MM.1S (cell line): ENCODE measurements at regions not wholly inside any gene's neighbourhood (a gene's known extent, or its start where the extent isn't known, plus 50 kb on each side); places are given as distances from the start of the nearest gene placed in this dataset.

Source experiments
- DNase-seq: peaks from one replicate; pipeline ENCODE4 v3.0.0-alpha.2; 2015
- H2AFZ ChIP-seq: fragments of 300-600 bp; sonication (generic); 2 replicates; pipeline ENCODE4 v1.6.0; 2016; ENCODE audit warnings: antibody characterized with exemption, low read length
- H3F3A ChIP-seq: fragments of 300-600 bp; sonication (generic); 2 replicates; pipeline ENCODE4 v1.6.1; 2016; ENCODE audit warnings: mild to moderate bottlenecking, antibody characterized with exemption, low read length, moderate library complexity, mixed read lengths; ENCODE audit not compliant: insufficient read depth
- H3K27ac ChIP-seq: fragments of 300-600 bp; sonication (generic); 2 replicates; pipeline ENCODE4 v1.5.1; 2016; ENCODE audit warnings: mild to moderate bottlenecking, low read length
- H3K27me3 ChIP-seq: fragments of 300-600 bp; sonication (generic); replicated peaks from 2 replicates; pipeline ENCODE4 v1.6.0; 2016; ENCODE audit warnings: low read length; ENCODE audit not compliant: insufficient read depth
- H3K36me3 ChIP-seq: fragments of 300-600 bp; sonication (generic); replicated peaks from 2 replicates; pipeline ENCODE4 v1.6.1; 2016; ENCODE audit warnings: mild to moderate bottlenecking, low read length, mixed read lengths; ENCODE audit not compliant: insufficient read depth
- H3K4me1 ChIP-seq: fragments of 300-600 bp; sonication (generic); 2 replicates; pipeline ENCODE4 v1.6.1; 2016; ENCODE audit warnings: low read length, mixed read lengths
- H3K4me2 ChIP-seq: fragments of 300-600 bp; sonication (generic); 2 replicates; pipeline ENCODE4 v1.6.0; 2016; ENCODE audit warnings: low read depth, low read length
- H3K4me3 ChIP-seq: fragments of 300-600 bp; sonication (generic); 2 replicates; pipeline ENCODE4 v1.5.1; 2016; ENCODE audit warnings: low read length, mixed read lengths
- H3K79me2 ChIP-seq: fragments of 300-600 bp; sonication (generic); 2 replicates; pipeline ENCODE4 v1.6.1; 2016; ENCODE audit warnings: mixed run types, low read length, mixed read lengths
- H3K9ac ChIP-seq: fragments of 300-600 bp; sonication (generic); 2 replicates; pipeline ENCODE4 v1.6.1; 2016; ENCODE audit warnings: low read length, mixed read lengths
- H3K9me2 ChIP-seq: fragments of 300-600 bp; sonication (generic); replicated peaks from 2 replicates; pipeline ENCODE4 v1.6.1; 2016; ENCODE audit warnings: mild to moderate bottlenecking, low read length, mixed read lengths; ENCODE audit not compliant: insufficient read depth
- H3K9me3 ChIP-seq: fragments of 300-600 bp; sonication (generic); replicated peaks from 2 replicates; pipeline ENCODE4 v1.6.1; 2016; ENCODE audit warnings: mild to moderate bottlenecking, low read length, mixed read lengths; ENCODE audit not compliant: insufficient read depth
- H4K20me1 ChIP-seq: fragments of 300-600 bp; sonication (generic); 2 replicates; pipeline ENCODE4 v1.6.1; 2016; ENCODE audit warnings: mild to moderate bottlenecking, low read length, moderate library complexity, mixed read lengths; ENCODE audit not compliant: insufficient read depth
- EZH2 ChIP-seq: fragments of 300-600 bp; sonication (generic); optimal IDR thresholded peaks from 2 replicates; pipeline ENCODE3; 2017; ENCODE audit warnings: low read depth, mild to moderate bottlenecking, antibody characterized with exemption, low read length, mixed read lengths
- EZH2phosphoT487 ChIP-seq: fragments of 300-600 bp; sonication (generic); IDR thresholded peaks from 2 replicates; pipeline ENCODE4 v1.6.1; 2018; ENCODE audit warnings: antibody characterized with exemption, low read length
- TF ChIP-seq, protein P1 (sequence below): fragments of 300-600 bp; sonication (generic); IDR thresholded peaks from 2 replicates; pipeline ENCODE4 v1.5.1; 2016; ENCODE audit warnings: antibody characterized with exemption, low read length, mixed read lengths

DNA sequence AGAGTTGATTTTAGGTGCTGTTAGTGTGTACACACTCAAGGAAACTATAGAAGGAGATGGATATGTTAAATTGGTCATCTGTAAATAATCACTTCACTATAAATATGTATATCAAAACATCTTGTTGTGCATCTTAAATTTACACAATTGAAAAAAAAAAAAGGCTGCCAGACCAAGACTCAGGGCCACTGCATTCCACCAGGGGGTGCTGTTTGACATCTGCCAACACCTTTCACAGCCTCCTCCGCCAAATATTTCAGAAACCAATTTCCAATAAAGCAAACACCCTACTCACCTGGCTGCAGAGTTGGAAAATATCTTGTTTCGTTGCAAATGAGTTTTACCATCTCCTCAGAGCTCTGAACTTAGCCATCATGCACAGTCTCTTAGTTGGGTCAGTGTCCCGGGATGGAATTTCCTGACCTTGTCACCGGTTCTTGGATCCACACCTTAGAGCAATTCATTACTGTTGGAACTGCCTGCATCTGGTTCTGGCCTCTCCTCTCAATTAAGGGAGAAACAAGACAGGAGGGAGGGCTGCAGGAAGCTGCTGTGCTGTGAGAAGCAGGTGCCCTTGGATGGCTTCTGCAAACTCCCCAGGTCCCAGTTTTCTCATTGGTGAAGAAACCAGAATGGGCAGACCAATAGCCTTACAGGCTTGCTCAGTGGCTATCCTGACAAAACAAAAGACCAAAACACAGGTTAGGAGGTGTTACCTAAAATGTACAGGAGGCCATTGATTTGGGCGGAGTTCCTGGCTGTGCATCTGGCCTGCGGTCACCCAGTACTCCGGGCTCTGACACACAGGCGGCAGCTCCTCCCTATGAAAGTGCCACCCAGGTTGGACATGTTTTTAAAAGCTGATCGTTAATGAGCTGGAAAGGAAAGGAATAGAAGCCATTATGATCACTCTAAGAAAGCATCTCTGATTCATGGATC is 746.6 kb downstream of the UQCRFS1 start:
- Histone ChIP-seq H3K9ac (peak overlapping the region; percentile 54), H3K4me2 (peak overlapping the region; percentile 70), H3K4me1 (peaks cover 61% of the 10 kb centered on the region), H3K9me3 (no peaks in the 10 kb centered on the region), H3K4me3 (peak overlapping the region; percentile 41), H3K27me3 (no peaks in the 10 kb centered on the region), H4K20me1 (no peaks in the 10 kb centered on the region), H3F3A (peaks cover 39% of the 10 kb centered on the region), H3K36me3 (no peaks in the 10 kb centered on the region), H3K79me2 (peaks cover 22% of the 10 kb centered on the region; the same call in 1 of the 2 replicates), H3K9me2 (no peaks in the 10 kb centered on the region), H3K27ac (peak overlapping the region; percentile 84), H2AFZ (peak overlapping the region; percentile 17)
- TF ChIP-seq EZH2 (no peak), EZH2phosphoT487 (no peak)
- TF ChIP-seq, protein P1, sequence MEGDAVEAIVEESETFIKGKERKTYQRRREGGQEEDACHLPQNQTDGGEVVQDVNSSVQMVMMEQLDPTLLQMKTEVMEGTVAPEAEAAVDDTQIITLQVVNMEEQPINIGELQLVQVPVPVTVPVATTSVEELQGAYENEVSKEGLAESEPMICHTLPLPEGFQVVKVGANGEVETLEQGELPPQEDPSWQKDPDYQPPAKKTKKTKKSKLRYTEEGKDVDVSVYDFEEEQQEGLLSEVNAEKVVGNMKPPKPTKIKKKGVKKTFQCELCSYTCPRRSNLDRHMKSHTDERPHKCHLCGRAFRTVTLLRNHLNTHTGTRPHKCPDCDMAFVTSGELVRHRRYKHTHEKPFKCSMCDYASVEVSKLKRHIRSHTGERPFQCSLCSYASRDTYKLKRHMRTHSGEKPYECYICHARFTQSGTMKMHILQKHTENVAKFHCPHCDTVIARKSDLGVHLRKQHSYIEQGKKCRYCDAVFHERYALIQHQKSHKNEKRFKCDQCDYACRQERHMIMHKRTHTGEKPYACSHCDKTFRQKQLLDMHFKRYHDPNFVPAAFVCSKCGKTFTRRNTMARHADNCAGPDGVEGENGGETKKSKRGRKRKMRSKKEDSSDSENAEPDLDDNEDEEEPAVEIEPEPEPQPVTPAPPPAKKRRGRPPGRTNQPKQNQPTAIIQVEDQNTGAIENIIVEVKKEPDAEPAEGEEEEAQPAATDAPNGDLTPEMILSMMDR: peak; percentile 92
- peak; percentile 84 for DNase-seq

DNA sequence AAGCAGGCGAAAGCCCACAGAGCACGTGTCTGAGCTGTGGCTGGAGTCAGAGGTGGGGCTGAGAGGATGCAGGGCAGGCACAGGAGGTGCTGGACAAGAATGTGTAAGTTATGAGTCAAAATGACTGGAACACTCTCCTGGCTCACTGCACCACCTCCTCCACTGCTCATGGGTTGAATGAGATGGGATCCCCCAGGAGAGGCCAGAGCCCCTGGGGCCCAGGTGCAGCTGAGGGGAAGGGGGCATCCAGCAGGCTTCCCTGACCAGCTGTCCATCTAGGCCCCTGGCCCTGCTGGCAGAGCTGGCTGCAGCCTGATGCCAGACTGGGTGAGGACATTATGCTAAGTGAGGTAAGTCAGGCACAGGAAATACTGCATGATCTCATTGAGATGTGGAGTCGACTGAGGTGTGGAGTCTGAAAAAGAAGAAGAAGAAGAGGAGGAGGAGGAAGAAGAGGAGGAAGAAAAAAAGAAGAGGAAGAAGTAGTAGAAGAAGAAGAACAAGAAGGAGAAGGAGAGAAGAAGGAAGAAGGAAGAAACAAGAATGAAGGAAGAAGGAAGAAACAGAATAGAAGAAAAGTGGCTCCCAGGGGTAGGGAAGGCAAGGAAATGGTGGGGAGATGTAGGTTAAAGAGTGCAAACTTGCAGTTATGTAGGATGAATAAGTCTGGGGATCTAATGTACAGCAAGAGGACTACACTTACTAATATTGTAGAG is 747.4 kb downstream of the UQCRFS1 start:
- H3K4me3 ChIP-seq: peak overlapping the region; percentile 41
- no peak for TF ChIP-seq EZH2
- TF ChIP-seq, protein P1: no peak
- TF ChIP-seq EZH2phosphoT487: no peak
- H3K27ac ChIP-seq: peak overlapping the region; percentile 84; the same call in 1 of the 2 replicates
- no peaks in the 10 kb centered on the region for H3K27me3 ChIP-seq
- H3K9me3 ChIP-seq: no peaks in the 10 kb centered on the region
- peaks cover 39% of the 10 kb centered on the region for H3F3A ChIP-seq
- peak; percentile 30 for DNase-seq
- no peaks in the 10 kb centered on the region for H4K20me1 ChIP-seq
- no peaks in the 10 kb centered on the region for H3K9me2 ChIP-seq
- H3K79me2 ChIP-seq: peaks cover 22% of the 10 kb centered on the region; the same call in 1 of the 2 replicates
- H3K9ac ChIP-seq: peak overlapping the region; percentile 54; the same call in 1 of the 2 replicates
- H3K36me3 ChIP-seq: no peaks in the 10 kb centered on the region
- H3K4me2 ChIP-seq: peak overlapping the region; percentile 70
- H3K4me1 ChIP-seq: peaks cover 60% of the 10 kb centered on the region
- 0 out of 2 replicates have a peak overlapping the region, but pooled peaks have one; percentile 36 for H2AFZ ChIP-seq

DNA sequence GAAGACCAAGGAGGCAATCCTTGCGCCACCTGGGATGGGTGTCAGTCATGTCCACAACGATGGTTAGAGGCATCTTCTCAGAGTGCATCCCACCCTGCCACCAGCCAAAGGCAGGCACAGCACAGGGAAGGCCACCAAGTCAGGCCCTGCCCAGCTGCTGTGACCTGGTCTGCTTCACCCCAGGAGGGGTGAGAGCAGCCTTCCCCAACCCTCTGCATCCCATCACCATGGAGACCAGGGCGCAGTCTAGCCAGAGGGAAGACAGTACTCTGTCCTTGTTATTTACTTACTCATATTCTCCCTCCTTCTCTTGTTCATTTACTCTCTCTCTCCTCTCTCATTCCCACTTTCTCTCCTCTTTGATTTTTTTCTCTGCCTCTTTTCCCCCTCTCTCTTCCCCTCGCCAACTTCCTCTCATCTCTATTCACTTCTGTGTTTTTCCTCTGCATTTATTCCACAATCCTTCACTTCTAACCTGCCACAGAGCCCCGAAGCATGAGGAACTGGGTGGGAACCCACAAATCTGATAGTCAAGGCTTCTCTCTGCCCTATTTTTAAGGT is 749.4 kb downstream of the UQCRFS1 start:
- Histone ChIP-seq H3K27ac (no peak overlapping the region), H3K9ac (no peak overlapping the region), H4K20me1 (no peaks in the 10 kb centered on the region), H3K9me3 (no peaks in the 10 kb centered on the region), H2AFZ (no peak overlapping the region), H3K4me2 (no peak overlapping the region), H3K4me1 (peaks cover 41% of the 10 kb centered on the region), H3K27me3 (no peaks in the 10 kb centered on the region), H3F3A (peaks cover 25% of the 10 kb centered on the region), H3K9me2 (no peaks in the 10 kb centered on the region), H3K79me2 (peaks cover 22% of the 10 kb centered on the region; the same call in 1 of the 2 replicates), H3K4me3 (no peak overlapping the region), H3K36me3 (no peaks in the 10 kb centered on the region)
- no peak for DNase-seq
- TF ChIP-seq, protein P1: no peak
- no peak for TF ChIP-seq EZH2phosphoT487
- TF ChIP-seq EZH2: no peak
